HG03565 (cell line): ENCODE measurements at regions not wholly inside any gene's neighbourhood (a gene's known extent, or its start where the extent isn't known, plus 50 kb on each side); places are given as distances from the start of the nearest gene placed in this dataset.

Experiments used
- ATAC-seq: cut with Tn5 transposase; IDR thresholded peaks from one replicate; pipeline ENCODE4 v1.9.1; 2021; ENCODE audit warnings: mild to moderate bottlenecking, moderate library complexity; ENCODE audit not compliant: unreplicated experiment

- ATAC-seq = no peak
Observed at GRCh38 chr12:91241756-91242155, 59.1 kb upstream of the DCN start.

- no peak for ATAC-seq
Observed at GRCh38 chr12:91240386-91241095, 57.9 kb upstream of the DCN start.

DNA sequence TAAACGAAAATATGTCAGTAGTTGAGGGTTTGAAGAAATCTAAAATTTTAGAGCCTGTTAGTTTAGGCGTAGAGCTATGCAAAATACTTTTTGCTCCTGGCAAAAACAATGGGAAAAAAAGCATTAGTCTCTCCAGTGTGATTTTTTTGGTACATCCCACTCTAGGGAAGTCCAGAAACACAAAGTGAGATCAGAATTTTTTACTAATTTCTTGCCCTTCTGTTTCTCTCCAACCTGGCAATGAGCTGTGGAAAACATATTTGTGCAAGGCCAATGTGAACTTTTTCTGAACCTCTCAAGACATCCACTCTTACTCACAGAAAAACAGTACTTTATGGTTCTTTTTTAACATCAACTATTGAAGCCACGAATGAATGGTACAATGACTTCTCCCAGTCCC is 56.9 kb upstream of the DCN start:
- ATAC-seq = no peak
